Psoas muscle (tissue), 7 donors: ENCODE measurements at regions not wholly inside any gene's neighbourhood (a gene's known extent, or its start where the extent isn't known, plus 50 kb on each side); places are given as distances from the start of the nearest gene placed in this dataset.
A peak's percentile ranks its signal among the peaks of the same experiment; 100 is the strongest.

Experiments
- ATAC-seq, 4 donors: fragments of 200-7000 bp; cut with Tn5 transposase; one replicate each; pipeline ENCODE4 v1.9.1; 2020; ENCODE audit warnings: moderate library complexity in 3 of 4, mild to moderate bottlenecking in 2 of 4
- DNase-seq, 2 donors: peaks; one replicate each; pipeline ENCODE4 v3.0.0-alpha.2; 2020
- H3K27ac ChIP-seq: fragments of 200-600 bp; one replicate; pipeline ENCODE4 v1.8.0; 2022
- H3K27me3 ChIP-seq, 3 donors: fragments of 200-600 bp in 1 of 3; one replicate each; pipeline versions ENCODE4 v1.6.1 to v1.8.0; 2013 to 2022; ENCODE audit warnings: low read length in 2 of 3, mild to moderate bottlenecking in 2 of 3, moderate library complexity in 1 of 3; ENCODE audit not compliant: insufficient read depth in 3 of 3
- H3K36me3 ChIP-seq, 2 donors: fragments of 200-600 bp in 1 of 2; one replicate each; pipeline versions ENCODE4 v1.6.1 to v1.8.0; 2013 to 2022; ENCODE audit warnings: low read depth in 1 of 2, mild to moderate bottlenecking in 1 of 2, moderate library complexity in 1 of 2; ENCODE audit not compliant: insufficient read depth in 1 of 2
- H3K4me1 ChIP-seq: fragments of 200-600 bp; one replicate; pipeline ENCODE4 v1.8.0; 2022
- H3K4me3 ChIP-seq: fragments of 200-600 bp; one replicate; pipeline ENCODE4 v1.8.0; 2022; ENCODE audit warnings: mild to moderate bottlenecking
- H3K9me3 ChIP-seq: fragments of 200-600 bp; one replicate; pipeline ENCODE4 v1.8.0; 2022
- WGBS, 3 donors: extraction: QIAGEN DNeasy Blood & Tissue Kit; methylation state at CpG; one replicate each; pipeline versions ENCODE4 v1.1.6 to v1.1.7; 2013; 5-methylcytosine and 5-hydroxymethylcytosine counted together
- intact Hi-C, 2 donors: fragments of 100-400 bp; cut with DNase I; formaldehyde crosslinking; loops; one replicate each; pipeline versions ENCODE4 v1.11.0 to v1.14.2; 2022
- TF ChIP-seq, protein P1 (sequence below): fragments of 200-600 bp; IDR thresholded peaks from one replicate; pipeline ENCODE4 v1.8.0; 2022; ENCODE audit warnings: antibody characterized with exemption
- donor health status: healthy with polysubstance abuse.
- donor health status: DM: no; HTN: no; CAD: no; lungs with moderate emphysema.
- donor health status: Bipolar disorder and iron deficiency.
- donor health status: healthy.
- donor health status: DM: yes; HTN: yes; CAD: no.
- donor health status: DM: no; HTN: no; CAD: no.
- donor health status: DM: yes; HTN: yes; CAD: no.

DNA sequence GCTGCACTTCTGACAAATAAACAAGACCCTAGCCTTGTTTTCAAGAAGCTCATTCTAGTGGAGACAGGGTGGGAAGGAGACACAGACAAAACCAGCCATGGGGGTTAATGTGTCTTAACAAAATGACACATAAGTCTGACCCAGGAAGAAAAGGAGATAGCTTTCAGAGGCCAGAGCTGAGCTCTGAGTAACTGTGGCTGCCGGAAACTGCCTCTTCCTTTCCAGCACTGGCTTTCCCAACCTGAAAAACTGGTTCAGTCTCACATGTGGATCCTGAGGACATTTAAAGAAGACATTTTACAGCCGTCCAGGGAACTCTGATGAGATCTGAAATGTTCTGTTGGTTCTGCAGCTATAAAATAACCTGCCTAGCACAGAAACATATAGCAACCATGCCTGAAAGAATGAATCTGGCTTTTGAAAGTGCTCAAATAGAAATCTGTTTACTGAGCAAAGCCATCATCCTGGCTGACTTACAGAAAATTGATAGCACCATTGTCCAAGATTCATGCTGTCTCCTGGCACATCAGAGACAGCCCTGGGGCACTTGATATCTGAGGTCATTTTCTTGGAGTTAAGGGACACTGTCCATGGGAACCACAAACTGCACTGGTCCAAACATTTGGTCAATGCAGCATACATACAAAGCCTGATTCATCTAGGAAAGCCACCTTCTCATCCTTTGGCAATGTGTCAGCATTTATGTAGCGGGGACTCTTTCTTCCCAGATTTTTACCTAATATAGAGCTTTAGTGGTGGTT is 83.2 kb upstream of the PAX1 start:
- 65 to 76% (median 69%) methylated on average over 3 of the region's 3 CpGs for WGBS, 3 donors
- Histone ChIP-seq H3K4me3 (no peak overlapping the region), H3K9me3 (no peaks in the 10 kb centered on the region), H3K27me3 (peaks cover 0 to 8% (median 0%) of the 10 kb centered on the region in 3 donors), H3K4me1 (no peaks in the 10 kb centered on the region), H3K27ac (no peak overlapping the region), H3K36me3 (no peaks in the 10 kb centered on the region)
- ATAC-seq (no peak), DNase-seq (no peak)
- intact Hi-C loops = no loop called here
- TF ChIP-seq, protein P1, sequence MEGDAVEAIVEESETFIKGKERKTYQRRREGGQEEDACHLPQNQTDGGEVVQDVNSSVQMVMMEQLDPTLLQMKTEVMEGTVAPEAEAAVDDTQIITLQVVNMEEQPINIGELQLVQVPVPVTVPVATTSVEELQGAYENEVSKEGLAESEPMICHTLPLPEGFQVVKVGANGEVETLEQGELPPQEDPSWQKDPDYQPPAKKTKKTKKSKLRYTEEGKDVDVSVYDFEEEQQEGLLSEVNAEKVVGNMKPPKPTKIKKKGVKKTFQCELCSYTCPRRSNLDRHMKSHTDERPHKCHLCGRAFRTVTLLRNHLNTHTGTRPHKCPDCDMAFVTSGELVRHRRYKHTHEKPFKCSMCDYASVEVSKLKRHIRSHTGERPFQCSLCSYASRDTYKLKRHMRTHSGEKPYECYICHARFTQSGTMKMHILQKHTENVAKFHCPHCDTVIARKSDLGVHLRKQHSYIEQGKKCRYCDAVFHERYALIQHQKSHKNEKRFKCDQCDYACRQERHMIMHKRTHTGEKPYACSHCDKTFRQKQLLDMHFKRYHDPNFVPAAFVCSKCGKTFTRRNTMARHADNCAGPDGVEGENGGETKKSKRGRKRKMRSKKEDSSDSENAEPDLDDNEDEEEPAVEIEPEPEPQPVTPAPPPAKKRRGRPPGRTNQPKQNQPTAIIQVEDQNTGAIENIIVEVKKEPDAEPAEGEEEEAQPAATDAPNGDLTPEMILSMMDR = no peak

- H3K4me1 ChIP-seq = no peaks in the 10 kb centered on the region
- no peaks in the 10 kb centered on the region for H3K9me3 ChIP-seq
- no peak for ATAC-seq
- no peak overlapping the region for H3K27ac ChIP-seq
- DNase-seq = no peak
- H3K36me3 ChIP-seq = no peaks in the 10 kb centered on the region
- WGBS, 3 donors = 37 to 51% (median 42%) methylated on average over 7 of the region's 7 CpGs
- intact Hi-C loops = loop anchor here in 1 of 2 donors (5.0 kb wide), 1 partner anchor 782 kb away; no protein-coding TSS in a partner anchor
- TF ChIP-seq, protein P1 = no peak
- no peak overlapping the region for H3K4me3 ChIP-seq
- H3K27me3 ChIP-seq = peaks cover 0 to 8% (median 2%) of the 10 kb centered on the region in 3 donors
Measured at GRCh38 chr20:21618759-21619416, 86.6 kb upstream of the PAX1 start.

DNA sequence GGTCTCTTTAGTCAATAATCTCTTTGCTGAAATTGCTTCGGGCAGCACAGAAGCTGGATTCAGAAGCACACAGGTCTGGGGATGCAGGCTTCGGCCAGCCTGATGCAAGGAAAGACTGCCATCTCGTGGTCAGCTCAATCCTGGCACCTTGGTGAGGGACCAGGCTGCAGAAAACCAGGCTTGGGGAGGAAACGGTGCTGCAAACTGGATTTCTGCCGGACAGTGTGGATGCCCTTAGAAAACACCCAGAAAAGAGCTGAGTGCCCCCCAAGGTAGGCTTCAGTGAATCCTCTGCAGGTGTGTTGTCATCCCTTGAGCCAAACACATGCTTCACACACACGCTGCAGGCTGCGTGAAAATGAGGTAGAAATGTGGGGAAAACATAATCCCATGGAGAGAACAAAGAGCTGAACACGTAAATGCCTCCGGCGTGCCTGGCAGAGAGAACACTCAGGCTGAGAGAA is 89.8 kb upstream of the PAX1 start:
- Histone ChIP-seq H3K27ac (no peak overlapping the region), H3K4me3 (no peak overlapping the region), H3K27me3 (peaks cover 0 to 2% (median 0%) of the 10 kb centered on the region in 3 donors), H3K9me3 (no peaks in the 10 kb centered on the region), H3K36me3 (no peaks in the 10 kb centered on the region), H3K4me1 (no peaks in the 10 kb centered on the region)
- 33 to 35% (median 33%) methylated on average over 10 of the region's 10 CpGs for WGBS, 3 donors
- intact Hi-C loops = loop anchor here in 1 of 2 donors (5.0 kb wide), 1 partner anchor 778 kb away; no protein-coding TSS in a partner anchor
- ATAC-seq = peak; percentile 47 to 62 (median 52)
- DNase-seq = peak; percentile 35 to 64
- TF ChIP-seq, protein P1 = peak; percentile 65

DNA sequence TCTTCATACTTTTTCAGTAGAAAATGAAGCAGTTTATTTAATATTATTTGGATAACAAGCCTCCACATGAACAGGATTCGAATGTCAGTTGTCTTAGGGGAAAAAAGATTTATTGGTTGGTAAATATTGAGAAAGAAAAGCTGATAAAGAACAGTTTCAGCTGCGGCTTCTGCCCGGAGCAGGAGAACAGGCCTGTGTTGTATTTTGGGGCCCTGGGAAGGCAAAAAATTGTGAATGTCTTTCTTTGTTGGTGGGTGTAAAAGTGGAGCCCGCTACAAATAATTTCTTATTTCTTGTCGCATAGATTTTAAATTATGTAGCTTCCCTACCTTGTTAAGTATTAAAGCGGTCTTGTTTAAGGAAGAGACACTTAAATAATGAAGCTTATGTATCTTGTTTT is 90.5 kb upstream of the PAX1 start:
- no peak overlapping the region for H3K4me3 ChIP-seq
- DNase-seq (no peak), ATAC-seq (no peak)
- H3K27me3 ChIP-seq = peaks cover 0 to 2% (median 0%) of the 10 kb centered on the region in 3 donors
- no peaks in the 10 kb centered on the region for H3K9me3 ChIP-seq
- WGBS, 3 donors = 76 to 80% (median 79%) methylated on average over 6 of the region's 6 CpGs
- no peaks in the 10 kb centered on the region for H3K36me3 ChIP-seq
- no peaks in the 10 kb centered on the region for H3K4me1 ChIP-seq
- TF ChIP-seq, protein P1 = no peak
- no peak overlapping the region for H3K27ac ChIP-seq
- intact Hi-C loops = loop anchor here in 1 of 2 donors (5.0 kb wide), 1 partner anchor 778 kb away; no protein-coding TSS in a partner anchor
